ENCODE measurements at regions not wholly inside any gene's neighbourhood (a gene's known extent, or its start where the extent isn't known, plus 50 kb on each side); places are given as distances from the start of the nearest gene placed in this dataset.

GRCh38 chr6:154592199-154592860 is 81.8 kb upstream of the CNKSR3 start:
- TF ChIP-seq CTCF (IDR thresholded peaks at IDR 0.05) = no peak
- Histone ChIP-seq H3K27ac (peak overlapping the region in 1 of 2 donors; percentile 50), H3K4me3 (no peak overlapping the region), H3K4me1 (ENCODE audit: control insufficient read depth in 1 of 2, low read depth in 2 of 2) (peaks cover 0 to 4% of the 10 kb centered on the region in 2 donors), H3K27me3 (replicated peaks; ENCODE audit: insufficient read depth) (no peaks in the 10 kb centered on the region), H3K9me3 (no peaks in the 10 kb centered on the region), H3K36me3 (no peaks in the 10 kb centered on the region)
- DNase-seq (ENCODE audit: low spot score) (no peak), ATAC-seq (ENCODE audit: insufficient number of reproducible peaks, low FRiP score, low read depth) (no peak)

- Histone ChIP-seq H3K4me1 (ENCODE audit: control insufficient read depth in 1 of 2, low read depth in 2 of 2) (peaks cover 0 to 4% of the 10 kb centered on the region in 2 donors), H3K27me3 (replicated peaks; ENCODE audit: insufficient read depth) (no peaks in the 10 kb centered on the region), H3K36me3 (no peaks in the 10 kb centered on the region), H3K4me3 (no peak overlapping the region), H3K27ac (peak overlapping the region; percentile 47 to 50), H3K9me3 (no peaks in the 10 kb centered on the region)
- TF ChIP-seq CTCF (IDR thresholded peaks at IDR 0.05) = no peak
- DNase-seq (ENCODE audit: low spot score) (no peak), ATAC-seq (ENCODE audit: insufficient number of reproducible peaks, low FRiP score, low read depth) (no peak)
Measured at GRCh38 chr6:154593122-154593521, 82.6 kb upstream of the CNKSR3 start.

GRCh38 chr6:154594496-154595198 is 84.2 kb upstream of the CNKSR3 start:
- Histone ChIP-seq H3K4me3 (no peak overlapping the region), H3K4me1 (ENCODE audit: control insufficient read depth in 1 of 2, low read depth in 2 of 2) (peaks cover 0 to 4% of the 10 kb centered on the region in 2 donors), H3K9me3 (no peaks in the 10 kb centered on the region), H3K27me3 (replicated peaks; ENCODE audit: insufficient read depth) (no peaks in the 10 kb centered on the region), H3K27ac (no peak overlapping the region), H3K36me3 (no peaks in the 10 kb centered on the region)
- ATAC-seq (ENCODE audit: insufficient number of reproducible peaks, low FRiP score, low read depth) = no peak
- DNase-seq (ENCODE audit: low spot score) = no peak
- TF ChIP-seq CTCF (IDR thresholded peaks at IDR 0.05) = no peak

- H3K9me3 ChIP-seq = no peaks in the 10 kb centered on the region
- H3K36me3 ChIP-seq = no peaks in the 10 kb centered on the region
- no peak overlapping the region for H3K27ac ChIP-seq
- ATAC-seq (ENCODE audit: insufficient number of reproducible peaks, low FRiP score, low read depth) = no peak
- no peak for TF ChIP-seq CTCF (IDR thresholded peaks at IDR 0.05)
- no peak for DNase-seq (ENCODE audit: low spot score)
- peaks cover 0 to 4% of the 10 kb centered on the region in 2 donors for H3K4me1 ChIP-seq (ENCODE audit: control insufficient read depth in 1 of 2, low read depth in 2 of 2)
- H3K4me3 ChIP-seq = no peak overlapping the region
- H3K27me3 ChIP-seq (replicated peaks; ENCODE audit: insufficient read depth) = no peaks in the 10 kb centered on the region
Measured at GRCh38 chr6:154595538-154595937, 85.1 kb upstream of the CNKSR3 start.

- Histone ChIP-seq H3K4me1 (ENCODE audit: control insufficient read depth in 1 of 2, low read depth in 2 of 2) (peaks cover 0 to 4% of the 10 kb centered on the region in 2 donors), H3K4me3 (no peak overlapping the region), H3K36me3 (no peaks in the 10 kb centered on the region), H3K27me3 (replicated peaks; ENCODE audit: insufficient read depth) (no peaks in the 10 kb centered on the region), H3K27ac (no peak overlapping the region), H3K9me3 (no peaks in the 10 kb centered on the region)
- no peak for TF ChIP-seq CTCF (IDR thresholded peaks at IDR 0.05)
- DNase-seq (ENCODE audit: low spot score) = no peak
- no peak for ATAC-seq (ENCODE audit: insufficient number of reproducible peaks, low FRiP score, low read depth)
Measured at GRCh38 chr6:154596009-154596408, 85.5 kb upstream of the CNKSR3 start.

Data from thoracic aorta (tissue), 2 donors.